Esophagus squamous epithelium (tissue), 5 donors: ENCODE measurements at regions not wholly inside any gene's neighbourhood (a gene's known extent, or its start where the extent isn't known, plus 50 kb on each side); places are given as distances from the start of the nearest gene placed in this dataset.

Source experiments
- DNase-seq: peaks from one replicate; lab custom pipeline; 2025; lab: John Stamatoyannopoulos, UW
- H3K27ac ChIP-seq, 4 donors: fragments of 200-600 bp; sonication (generic); one replicate each; pipeline ENCODE4 v1.5.1; 2016 to 2019; ENCODE audit warnings: mild to moderate bottlenecking in 1 of 4
- H3K27me3 ChIP-seq, 4 donors: fragments of 200-600 bp; sonication (generic); 1 replicate in 3 of 4; 2 replicates in 1 of 4; pipeline versions ENCODE4 v1.5.1 to v1.6.0; 2017 to 2021; ENCODE audit warnings: antibody characterized with exemption in 1 of 4
- H3K36me3 ChIP-seq, 3 donors: fragments of 200-600 bp; sonication (generic); one replicate each; pipeline ENCODE4 v1.5.1; 2016 to 2019
- H3K4me1 ChIP-seq, 3 donors: fragments of 200-600 bp; sonication (generic); one replicate each; pipeline ENCODE4 v1.5.1; 2017 to 2019
- H3K4me3 ChIP-seq, 4 donors: fragments of 200-600 bp; sonication (generic); 1 replicate in 3 of 4; 2 replicates in 1 of 4; pipeline ENCODE4 v1.5.1; 2016 to 2019; ENCODE audit warnings: mild to moderate bottlenecking in 2 of 4, moderate library complexity in 1 of 4
- H3K9me3 ChIP-seq, 3 donors: fragments of 200-600 bp; sonication (generic); one replicate each; pipeline ENCODE4 v1.5.1; 2016 to 2019
- CTCF ChIP-seq, 6 experiments: fragments of 450-650 bp in 4 of 6; fragments of 200-600 bp in 2 of 6; sonication (generic) in 2 of 6; IDR thresholded peaks; one replicate each; pipeline ENCODE4 v1.5.1; 2016 to 2019; ENCODE audit warnings: antibody characterized with exemption in 6 of 6, mild to moderate bottlenecking in 4 of 6, moderate library complexity in 4 of 6
- POLR2A ChIP-seq, 4 donors: fragments of 450-650 bp; IDR thresholded peaks; one replicate each; pipeline ENCODE4 v1.6.1; 2017; ENCODE audit warnings: antibody characterized with exemption in 4 of 4, mild to moderate bottlenecking in 4 of 4, moderate library complexity in 3 of 4
- WGBS, 2 donors: methylation state at CpG; one replicate each; pipeline ENCODE4 v1.1.5; 2018; 5-methylcytosine and 5-hydroxymethylcytosine counted together
- intact Hi-C: fragments of 100-400 bp; cut with DNase I; formaldehyde crosslinking; loops from one replicate; pipeline ENCODE4 v1.15.0; 2022
- donor health status: DM: yes; HTN: yes; CAD: no.

GRCh38 chr11:71357414-71357813 is 90.8 kb downstream of the DHCR7 start:
- Histone ChIP-seq H3K36me3 (no peaks in the 10 kb centered on the region), H3K9me3 (no peaks in the 10 kb centered on the region), H3K27ac (no peak overlapping the region), H3K4me1 (no peaks in the 10 kb centered on the region), H3K4me3 (no peak overlapping the region), H3K27me3 (peaks cover 0 to 30% (median 0%) of the 10 kb centered on the region in 4 donors)
- intact Hi-C loops: no loop called here
- DNase-seq: no peak
- WGBS, 2 donors: 90% methylated on average over 2 of the region's 9 CpGs; no CpG with 5 or more reads in 1 of the 2 donors
- TF ChIP-seq CTCF (IDR thresholded peaks at IDR 0.05) (no peak), POLR2A (IDR thresholded peaks at IDR 0.05) (no peak)

- no peaks in the 10 kb centered on the region for H3K9me3 ChIP-seq
- intact Hi-C loops: no loop called here
- no peaks in the 10 kb centered on the region for H3K36me3 ChIP-seq
- H3K4me1 ChIP-seq: no peaks in the 10 kb centered on the region
- TF ChIP-seq CTCF (IDR thresholded peaks at IDR 0.05) (no peak), POLR2A (IDR thresholded peaks at IDR 0.05) (no peak)
- WGBS, 2 donors: 58 to 84% methylated on average over 2 to 3 of the region's 6 CpGs
- no peak overlapping the region for H3K27ac ChIP-seq
- no peak overlapping the region for H3K4me3 ChIP-seq
- no peak for DNase-seq
- peaks cover 0 to 30% (median 0%) of the 10 kb centered on the region in 4 donors for H3K27me3 ChIP-seq
Measured at GRCh38 chr11:71356904-71357303, 91.3 kb downstream of the DHCR7 start.

- H3K4me3 ChIP-seq: no peak overlapping the region
- 74 to 80% methylated on average over 3 of the region's 6 CpGs for WGBS, 2 donors
- peaks cover 0 to 30% (median 0%) of the 10 kb centered on the region in 4 donors for H3K27me3 ChIP-seq
- H3K9me3 ChIP-seq: no peaks in the 10 kb centered on the region
- H3K36me3 ChIP-seq: no peaks in the 10 kb centered on the region
- DNase-seq: no peak
- H3K27ac ChIP-seq: no peak overlapping the region
- intact Hi-C loops: no loop called here
- no peaks in the 10 kb centered on the region for H3K4me1 ChIP-seq
- TF ChIP-seq CTCF (IDR thresholded peaks at IDR 0.05): no peak
- TF ChIP-seq POLR2A (IDR thresholded peaks at IDR 0.05): no peak
Measured at GRCh38 chr11:71356280-71356876, 91.8 kb downstream of the DHCR7 start.

GRCh38 chr11:71355281-71355680 is 92.9 kb downstream of the DHCR7 start:
- no peaks in the 10 kb centered on the region for H3K9me3 ChIP-seq
- intact Hi-C loops: no loop called here
- DNase-seq: no peak
- WGBS, 2 donors: 63 to 80% methylated on average over 2 of the region's 2 CpGs
- TF ChIP-seq POLR2A (IDR thresholded peaks at IDR 0.05) (no peak), CTCF (IDR thresholded peaks at IDR 0.05) (no peak)
- no peaks in the 10 kb centered on the region for H3K4me1 ChIP-seq
- H3K4me3 ChIP-seq: no peak overlapping the region
- H3K27me3 ChIP-seq: peaks cover 0 to 30% (median 0%) of the 10 kb centered on the region in 4 donors
- H3K36me3 ChIP-seq: no peaks in the 10 kb centered on the region
- H3K27ac ChIP-seq: no peak overlapping the region

GRCh38 chr11:71354394-71355105 is 93.6 kb downstream of the DHCR7 start:
- WGBS, 2 donors: 78 to 85% methylated on average over 2 to 4 of the region's 4 CpGs
- DNase-seq: no peak
- Histone ChIP-seq H3K27me3 (peaks cover 0 to 36% (median 0%) of the 10 kb centered on the region in 4 donors), H3K9me3 (no peaks in the 10 kb centered on the region), H3K36me3 (no peaks in the 10 kb centered on the region), H3K4me3 (no peak overlapping the region), H3K4me1 (no peaks in the 10 kb centered on the region), H3K27ac (no peak overlapping the region)
- TF ChIP-seq POLR2A (IDR thresholded peaks at IDR 0.05) (no peak), CTCF (IDR thresholded peaks at IDR 0.05) (no peak)
- intact Hi-C loops: no loop called here
